Osteocyte (in vitro differentiated cells): ENCODE measurements at regions not wholly inside any gene's neighbourhood (a gene's known extent, or its start where the extent isn't known, plus 50 kb on each side); places are given as distances from the start of the nearest gene placed in this dataset.

Experiments
- DNase-seq: peaks from one replicate; pipeline ENCODE4 v3.0.0; 2021; ENCODE audit warnings: mixed read lengths; ENCODE audit not compliant: unreplicated experiment; ENCODE audit errors: extremely low spot score
- H3K27ac Mint-ChIP-seq: one replicate; pipeline ENCODE4 v1.8.0; 2021; ENCODE audit warnings: mild to moderate bottlenecking, mixed read lengths; ENCODE audit not compliant: unreplicated experiment
- H3K27me3 Mint-ChIP-seq: one replicate; pipeline ENCODE4 v1.8.0; 2021; ENCODE audit warnings: mixed read lengths; ENCODE audit not compliant: unreplicated experiment
- H3K36me3 Mint-ChIP-seq: one replicate; pipeline ENCODE4 v1.8.0; 2021; ENCODE audit warnings: mixed read lengths; ENCODE audit not compliant: unreplicated experiment
- H3K4me1 Mint-ChIP-seq: one replicate; pipeline ENCODE4 v1.8.0; 2021; ENCODE audit warnings: mixed read lengths; ENCODE audit not compliant: unreplicated experiment
- H3K4me3 Mint-ChIP-seq: one replicate; pipeline ENCODE4 v1.8.0; 2021; ENCODE audit warnings: mild to moderate bottlenecking, moderate library complexity, mixed read lengths; ENCODE audit not compliant: unreplicated experiment
- H3K9me3 Mint-ChIP-seq: one replicate; pipeline ENCODE4 v1.8.0; 2021; ENCODE audit warnings: mixed read lengths; ENCODE audit not compliant: unreplicated experiment
- CTCF ChIP-seq: fragments of 200-600 bp; sonication (generic); IDR thresholded peaks from 2 replicates; pipeline ENCODE4 v1.5.0; 2021; ENCODE audit warnings: antibody characterized with exemption, mild to moderate bottlenecking, moderate library complexity

DNA sequence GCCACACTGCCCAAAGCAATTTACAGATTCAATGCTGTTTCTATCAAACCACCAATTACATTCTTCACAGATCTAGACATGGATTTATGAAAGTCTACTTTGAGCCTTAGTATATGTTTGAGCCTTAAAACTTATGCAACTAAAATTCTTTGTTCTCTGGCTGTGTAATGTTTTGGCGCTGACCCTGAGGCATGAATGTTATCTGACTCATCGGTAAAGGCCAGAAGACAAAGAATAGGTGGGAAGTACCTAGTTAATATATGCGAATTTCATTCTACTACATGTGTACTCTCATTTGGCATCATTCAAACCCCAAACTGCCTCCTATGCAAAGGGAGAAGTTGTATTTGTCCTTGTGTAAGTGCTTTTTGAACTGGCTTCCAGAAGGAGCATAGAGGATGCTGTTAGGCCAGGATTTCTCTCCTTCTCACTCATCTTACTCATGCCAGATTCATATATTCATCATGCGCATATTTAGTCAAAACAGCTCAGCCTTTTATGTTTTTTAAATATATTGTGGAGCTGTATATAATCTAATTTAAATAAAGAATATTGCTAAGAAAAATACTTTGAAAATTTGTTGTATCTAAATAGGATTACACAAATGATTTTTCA lies 204.2 kb downstream of the NFKBIZ start:
- Mint-ChIP-seq H3K27ac (no peak overlapping the region), H3K4me3 (no peak overlapping the region), H3K9me3 (peaks cover 7% of the 10 kb centered on the region), H3K4me1 (no peaks in the 10 kb centered on the region), H3K27me3 (no peaks in the 10 kb centered on the region), H3K36me3 (no peaks in the 10 kb centered on the region)
- no peak for TF ChIP-seq CTCF
- DNase-seq, result no peak

GRCh38 chr3:102054543-102055080 lies 205.3 kb downstream of the NFKBIZ start:
- no peak for DNase-seq
- Mint-ChIP-seq H3K27ac (no peak overlapping the region), H3K9me3 (no peaks in the 10 kb centered on the region), H3K4me3 (no peak overlapping the region), H3K4me1 (no peaks in the 10 kb centered on the region), H3K27me3 (no peaks in the 10 kb centered on the region), H3K36me3 (no peaks in the 10 kb centered on the region)
- TF ChIP-seq CTCF, result no peak

- Mint-ChIP-seq H3K4me3 (no peak overlapping the region), H3K4me1 (no peaks in the 10 kb centered on the region), H3K36me3 (no peaks in the 10 kb centered on the region), H3K27ac (no peak overlapping the region), H3K9me3 (no peaks in the 10 kb centered on the region), H3K27me3 (no peaks in the 10 kb centered on the region)
- no peak for TF ChIP-seq CTCF
- no peak for DNase-seq
Observed at GRCh38 chr3:102057781-102058421, 208.6 kb downstream of the NFKBIZ start.

DNA sequence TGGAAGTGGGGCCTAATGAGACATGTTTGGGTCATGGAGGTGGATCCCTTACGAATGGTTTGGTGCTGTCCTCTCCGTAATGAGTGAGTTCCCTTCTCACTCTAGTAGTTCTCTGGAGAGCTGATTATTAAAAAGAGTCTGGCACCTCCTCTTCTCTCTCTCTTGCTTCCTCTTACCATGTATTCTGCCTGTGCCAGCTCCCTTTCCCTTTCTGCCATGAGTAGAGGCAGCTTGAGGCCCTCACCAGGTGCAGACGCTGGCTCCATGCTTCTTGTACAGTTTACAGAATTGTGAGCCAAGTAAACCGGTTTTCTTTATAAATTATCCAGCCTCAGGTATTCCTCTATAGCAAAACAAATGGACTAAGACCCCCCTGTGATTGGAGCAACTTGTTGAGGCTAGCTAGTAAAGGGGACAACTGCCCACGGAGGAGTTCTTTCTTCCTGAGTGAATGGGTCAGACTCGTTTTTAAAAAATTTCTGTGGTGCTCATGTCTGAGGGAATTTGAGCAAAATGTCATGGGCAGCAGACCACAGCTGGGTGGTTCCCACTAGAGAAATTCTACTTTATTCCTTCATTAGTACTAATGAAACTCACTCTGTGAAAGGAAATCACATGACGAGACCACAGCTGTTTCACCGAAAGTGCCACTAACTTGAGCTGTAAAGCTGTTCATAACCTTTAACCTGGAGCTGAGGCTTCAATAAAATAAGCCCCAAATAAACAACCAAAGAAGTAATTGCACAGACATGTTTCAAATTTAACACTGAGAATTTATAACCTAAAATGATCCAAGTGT lies 210.0 kb downstream of the NFKBIZ start:
- H3K9me3 Mint-ChIP-seq, result no peaks in the 10 kb centered on the region

More for the DNA sequence above, 210.0 kb downstream of the NFKBIZ start:
- Mint-ChIP-seq H3K27ac (no peak overlapping the region), H3K27me3 (no peaks in the 10 kb centered on the region), H3K4me3 (no peak overlapping the region), H3K36me3 (peaks cover 2% of the 10 kb centered on the region), H3K4me1 (no peaks in the 10 kb centered on the region)
- no peak for DNase-seq
- no peak for TF ChIP-seq CTCF
